ENCODE measurements at regions not wholly inside any gene's neighbourhood (a gene's known extent, or its start where the extent isn't known, plus 50 kb on each side); places are given as distances from the start of the nearest gene placed in this dataset.

DNA sequence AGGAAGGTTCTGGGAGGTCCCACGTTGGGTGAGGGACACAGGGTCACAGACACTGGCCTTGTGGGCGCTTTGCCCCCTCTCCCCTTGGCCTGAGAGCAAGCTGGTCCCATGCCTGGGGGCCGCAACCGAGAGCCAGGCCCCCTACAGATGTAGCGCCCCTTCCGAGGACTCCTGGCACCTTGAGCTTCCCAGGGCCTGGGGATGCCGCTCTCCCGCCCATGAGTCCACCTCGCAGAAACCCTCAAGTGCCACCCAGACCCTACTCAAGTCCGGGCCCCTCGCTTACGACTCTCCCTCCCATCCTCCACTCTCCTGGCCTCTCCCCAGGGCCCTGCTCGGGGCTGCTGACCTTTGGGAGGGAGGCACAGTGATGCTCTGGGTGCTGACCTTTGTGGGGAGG is 204.0 kb downstream of the BRD1 start:
- H3K27me3 ChIP-seq (ENCODE audit: low read length) = no peaks in the 10 kb centered on the region
- TF ChIP-seq EZH2phosphoT487 (conservative IDR thresholded peaks at IDR 0.05; ENCODE audit: low read length) = no peak
- TF ChIP-seq, protein P1, sequence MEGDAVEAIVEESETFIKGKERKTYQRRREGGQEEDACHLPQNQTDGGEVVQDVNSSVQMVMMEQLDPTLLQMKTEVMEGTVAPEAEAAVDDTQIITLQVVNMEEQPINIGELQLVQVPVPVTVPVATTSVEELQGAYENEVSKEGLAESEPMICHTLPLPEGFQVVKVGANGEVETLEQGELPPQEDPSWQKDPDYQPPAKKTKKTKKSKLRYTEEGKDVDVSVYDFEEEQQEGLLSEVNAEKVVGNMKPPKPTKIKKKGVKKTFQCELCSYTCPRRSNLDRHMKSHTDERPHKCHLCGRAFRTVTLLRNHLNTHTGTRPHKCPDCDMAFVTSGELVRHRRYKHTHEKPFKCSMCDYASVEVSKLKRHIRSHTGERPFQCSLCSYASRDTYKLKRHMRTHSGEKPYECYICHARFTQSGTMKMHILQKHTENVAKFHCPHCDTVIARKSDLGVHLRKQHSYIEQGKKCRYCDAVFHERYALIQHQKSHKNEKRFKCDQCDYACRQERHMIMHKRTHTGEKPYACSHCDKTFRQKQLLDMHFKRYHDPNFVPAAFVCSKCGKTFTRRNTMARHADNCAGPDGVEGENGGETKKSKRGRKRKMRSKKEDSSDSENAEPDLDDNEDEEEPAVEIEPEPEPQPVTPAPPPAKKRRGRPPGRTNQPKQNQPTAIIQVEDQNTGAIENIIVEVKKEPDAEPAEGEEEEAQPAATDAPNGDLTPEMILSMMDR (IDR thresholded peaks at IDR 0.05; ENCODE audit: insufficient read depth, low read length, poor library complexity, severe bottlenecking) = no peak

GRCh38 chr22:49623176-49623575 is 204.5 kb downstream of the BRD1 start:
- Histone ChIP-seq H3K36me3 (ENCODE audit: low read length) (no peaks in the 10 kb centered on the region), H3K9ac (ENCODE audit: low read length) (no peak overlapping the region), H3K27me3 (ENCODE audit: low read length) (no peaks in the 10 kb centered on the region), H3K4me2 (ENCODE audit: low read depth, low read length, poor library complexity, severe bottlenecking) (no peak overlapping the region), H3K9me3 (ENCODE audit: insufficient read depth, low read length) (no peaks in the 10 kb centered on the region), H2AFZ (ENCODE audit: low read depth, low read length, severe bottlenecking) (no peak overlapping the region), H4K20me1 (ENCODE audit: low read depth, low read length) (no peaks in the 10 kb centered on the region), H3K4me3 (ENCODE audit: insufficient read depth, low read length, poor library complexity, severe bottlenecking) (no peak overlapping the region), H3F3A (ENCODE audit: insufficient read depth) (no peaks in the 10 kb centered on the region), H3K27ac (ENCODE audit: low read depth, low read length) (no peak overlapping the region), H3K79me2 (ENCODE audit: insufficient read depth, low read length) (no peaks in the 10 kb centered on the region), H3K9me2 (replicated peaks; ENCODE audit: insufficient read depth, low read length) (no peaks in the 10 kb centered on the region)
- TF ChIP-seq, protein P1 (IDR thresholded peaks at IDR 0.05; ENCODE audit: insufficient read depth, low read length, poor library complexity, severe bottlenecking) = no peak

More for the DNA sequence above, 204.0 kb downstream of the BRD1 start:
- no peaks in the 10 kb centered on the region for H3K9me3 ChIP-seq (ENCODE audit: insufficient read depth, low read length)
- H3K27ac ChIP-seq (ENCODE audit: low read depth, low read length) = no peak overlapping the region
- H3K4me3 ChIP-seq (ENCODE audit: insufficient read depth, low read length, poor library complexity, severe bottlenecking) = no peak overlapping the region
- H4K20me1 ChIP-seq (ENCODE audit: low read depth, low read length) = no peaks in the 10 kb centered on the region
- H3K36me3 ChIP-seq (ENCODE audit: low read length) = no peaks in the 10 kb centered on the region
- no peaks in the 10 kb centered on the region; the same call in 1 of the 2 replicates for H3K79me2 ChIP-seq (ENCODE audit: insufficient read depth, low read length)
- no peak overlapping the region for H2AFZ ChIP-seq (ENCODE audit: low read depth, low read length, severe bottlenecking)
- H3K9me2 ChIP-seq (replicated peaks; ENCODE audit: insufficient read depth, low read length) = no peaks in the 10 kb centered on the region
- H3K4me2 ChIP-seq (ENCODE audit: low read depth, low read length, poor library complexity, severe bottlenecking) = no peak overlapping the region
- H3F3A ChIP-seq (ENCODE audit: insufficient read depth) = no peaks in the 10 kb centered on the region
- H3K9ac ChIP-seq (ENCODE audit: low read length) = no peak overlapping the region

- Histone ChIP-seq H3K9me3 (ENCODE audit: insufficient read depth, low read length) (no peaks in the 10 kb centered on the region), H3K79me2 (ENCODE audit: insufficient read depth, low read length) (no peaks in the 10 kb centered on the region), H2AFZ (ENCODE audit: low read depth, low read length, severe bottlenecking) (no peak overlapping the region), H4K20me1 (ENCODE audit: low read depth, low read length) (no peaks in the 10 kb centered on the region), H3K27ac (ENCODE audit: low read depth, low read length) (no peak overlapping the region), H3K9ac (ENCODE audit: low read length) (no peak overlapping the region), H3F3A (ENCODE audit: insufficient read depth) (no peaks in the 10 kb centered on the region), H3K9me2 (replicated peaks; ENCODE audit: insufficient read depth, low read length) (no peaks in the 10 kb centered on the region), H3K27me3 (ENCODE audit: low read length) (no peaks in the 10 kb centered on the region), H3K4me3 (ENCODE audit: insufficient read depth, low read length, poor library complexity, severe bottlenecking) (no peak overlapping the region), H3K36me3 (ENCODE audit: low read length) (no peaks in the 10 kb centered on the region), H3K4me2 (ENCODE audit: low read depth, low read length, poor library complexity, severe bottlenecking) (no peak overlapping the region)
- no peak for TF ChIP-seq EZH2phosphoT487 (conservative IDR thresholded peaks at IDR 0.05; ENCODE audit: low read length)
- TF ChIP-seq, protein P1 (IDR thresholded peaks at IDR 0.05; ENCODE audit: insufficient read depth, low read length, poor library complexity, severe bottlenecking) = no peak
Observed at GRCh38 chr22:49622241-49623105, 205.2 kb downstream of the BRD1 start.
